Ectodermal cell (in vitro differentiated cells): ENCODE measurements at regions not wholly inside any gene's neighbourhood (a gene's known extent, or its start where the extent isn't known, plus 50 kb on each side); places are given as distances from the start of the nearest gene placed in this dataset.

Experiments
- H3K27ac ChIP-seq: 2 replicates; pipeline ENCODE4 v1.7.0; 2013; ENCODE audit warnings: mild to moderate bottlenecking, low read depth, low read length; ENCODE audit not compliant: insufficient read depth, poor library complexity, severe bottlenecking
- H3K27me3 ChIP-seq: 2 replicates; pipeline ENCODE4 v1.7.0; 2013; ENCODE audit warnings: mild to moderate bottlenecking, low read length; ENCODE audit not compliant: insufficient read depth, control insufficient read depth, poor library complexity, severe bottlenecking
- H3K36me3 ChIP-seq: one replicate; pipeline ENCODE4 v1.7.0; 2013; ENCODE audit warnings: low read length; ENCODE audit not compliant: control insufficient read depth, insufficient read depth
- H3K4me1 ChIP-seq: one replicate; pipeline ENCODE4 v1.7.0; 2013; ENCODE audit warnings: low read length; ENCODE audit not compliant: control insufficient read depth, insufficient read depth
- H3K4me3 ChIP-seq: 2 replicates; pipeline ENCODE4 v1.7.0; 2013; ENCODE audit warnings: low read depth, low read length, control low read depth; ENCODE audit not compliant: insufficient read depth
- H3K9me3 ChIP-seq: 2 replicates; pipeline ENCODE4 v1.7.0; 2013; ENCODE audit warnings: mild to moderate bottlenecking, low read length, moderate library complexity; ENCODE audit not compliant: control insufficient read depth
- WGBS, 2 experiments: methylation state at CpG; one replicate each; pipeline ENCODE4 v1.1.7; 2013; ENCODE audit warnings: missing lambda C conversion rate in 2 of 2; 5-methylcytosine and 5-hydroxymethylcytosine counted together

DNA sequence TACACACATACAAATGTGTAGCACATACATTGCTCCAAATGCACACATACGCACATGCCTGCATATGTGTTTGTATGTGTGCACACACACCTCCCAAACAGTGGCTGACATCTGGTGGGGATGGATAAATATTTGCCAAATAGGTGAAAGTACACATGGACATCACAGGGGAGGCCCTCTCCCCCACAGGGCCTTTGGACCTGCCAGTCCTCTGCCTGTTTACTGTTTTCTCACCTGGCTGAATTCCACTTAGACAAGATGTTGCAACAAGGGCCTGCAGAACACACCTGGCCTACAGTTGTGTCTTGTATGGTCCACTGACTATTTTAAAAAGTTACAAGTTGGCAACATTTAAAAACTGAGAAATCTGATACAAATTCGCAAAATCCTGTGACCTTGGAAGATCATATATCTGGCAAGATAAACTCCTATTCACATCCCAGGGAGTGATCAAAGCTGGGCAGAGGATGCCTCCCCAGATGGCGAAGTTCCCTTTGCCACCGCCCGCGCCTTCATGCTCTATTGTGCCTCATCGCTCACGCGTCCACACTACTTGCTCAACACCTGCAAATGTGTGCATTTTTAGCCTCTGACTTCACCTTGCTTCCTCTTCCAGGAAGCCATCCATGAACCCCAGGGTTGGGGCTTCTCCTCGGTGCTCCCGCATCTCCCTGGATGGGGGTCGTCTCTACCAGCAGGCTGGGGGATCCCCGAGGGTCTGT lies 118.4 kb upstream of the FZD10 start:
- H3K27ac ChIP-seq: no peak overlapping the region
- H3K36me3 ChIP-seq: no peaks in the 10 kb centered on the region
- peaks cover 84% of the 10 kb centered on the region for H3K27me3 ChIP-seq
- no peak overlapping the region for H3K4me3 ChIP-seq
- peaks cover 18% of the 10 kb centered on the region for H3K4me1 ChIP-seq
- no peaks in the 10 kb centered on the region for H3K9me3 ChIP-seq
- 34% methylated on average over 12 to 13 of the region's 13 CpGs for WGBS, 2 experiments

DNA sequence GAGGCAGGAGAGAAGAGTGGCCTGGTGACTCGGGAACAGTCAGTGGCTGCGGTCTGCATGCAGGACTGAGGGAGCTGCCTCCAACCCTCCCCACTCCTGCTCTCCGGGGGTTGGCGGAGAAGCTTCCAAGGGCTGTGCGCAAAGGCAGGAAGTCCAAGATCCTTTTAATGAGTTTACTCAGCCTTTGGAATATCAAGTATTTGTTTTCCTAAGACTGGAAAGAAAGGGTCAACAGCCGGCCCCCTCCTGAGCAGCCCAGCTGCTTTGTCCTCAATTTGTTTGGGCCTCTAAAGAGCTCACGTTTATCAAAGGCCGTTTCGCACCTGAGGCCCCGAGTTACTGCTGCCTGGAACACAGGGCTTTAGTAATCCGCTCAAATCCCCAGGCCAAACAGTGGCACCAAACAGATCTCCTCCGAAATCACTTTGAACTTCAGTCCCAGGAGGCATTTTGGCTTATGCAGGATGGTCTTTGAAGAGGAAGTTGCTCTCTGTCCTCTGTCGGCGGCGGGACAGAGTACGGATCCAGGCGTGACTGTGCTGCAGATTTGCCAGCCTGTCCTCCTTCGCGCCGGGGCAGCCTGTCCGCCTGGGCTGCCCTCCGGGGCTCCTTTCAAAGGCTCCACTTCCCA lies 117.2 kb upstream of the FZD10 start:
- Histone ChIP-seq H3K9me3 (no peaks in the 10 kb centered on the region), H3K36me3 (no peaks in the 10 kb centered on the region), H3K4me3 (no peak overlapping the region), H3K27ac (no peak overlapping the region), H3K4me1 (peaks cover 18% of the 10 kb centered on the region), H3K27me3 (peaks cover 83% of the 10 kb centered on the region)
- 1 to 2% methylated on average over 22 of the region's 22 CpGs for WGBS, 2 experiments

DNA sequence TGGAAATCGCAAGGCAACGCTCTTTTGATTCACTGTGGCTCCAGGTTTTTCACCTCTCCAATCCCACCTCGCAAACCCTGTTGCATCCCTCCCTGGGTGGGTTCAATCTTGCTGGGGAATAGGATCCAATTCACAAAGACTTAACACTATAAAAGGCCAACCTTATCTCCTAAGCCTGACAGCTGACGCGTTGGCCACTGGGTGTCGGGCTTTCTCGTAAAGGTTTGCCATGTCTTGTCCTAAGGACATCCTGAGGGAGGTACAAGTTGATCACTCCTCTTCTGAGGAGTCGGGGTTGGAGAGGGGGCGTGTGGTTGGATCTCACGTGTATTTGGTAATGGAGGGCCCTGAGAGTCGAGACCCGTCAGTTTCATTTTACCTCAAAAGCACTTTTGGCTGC lies 112.6 kb upstream of the FZD10 start:
- no peak overlapping the region for H3K27ac ChIP-seq
- H3K4me3 ChIP-seq: no peak overlapping the region
- WGBS, 2 experiments: 69 to 72% methylated on average over 12 of the region's 12 CpGs
- H3K9me3 ChIP-seq: no peaks in the 10 kb centered on the region
- H3K4me1 ChIP-seq: peaks cover 21% of the 10 kb centered on the region
- H3K27me3 ChIP-seq: peaks cover 63% of the 10 kb centered on the region
- H3K36me3 ChIP-seq: no peaks in the 10 kb centered on the region

DNA sequence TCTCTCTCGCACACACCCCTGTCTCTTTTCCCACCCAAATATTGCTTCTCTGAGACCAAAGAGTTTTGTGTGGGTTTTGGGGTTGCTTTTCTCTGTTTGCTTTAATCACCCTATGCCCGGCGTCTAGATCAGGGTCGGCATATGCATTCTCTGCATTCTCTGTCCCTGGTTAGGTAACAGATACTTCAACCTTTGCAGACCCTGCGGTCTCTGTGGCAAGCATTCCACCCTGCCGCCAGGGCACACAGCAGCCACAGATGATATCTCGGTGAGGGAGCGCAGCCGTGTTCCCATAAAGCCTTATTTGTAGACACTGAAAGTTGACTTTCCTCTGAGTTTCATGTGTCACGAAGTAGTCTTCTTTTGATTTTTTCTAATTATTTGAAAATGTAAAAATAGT lies 110.4 kb upstream of the FZD10 start:
- H3K9me3 ChIP-seq: no peaks in the 10 kb centered on the region
- H3K36me3 ChIP-seq: no peaks in the 10 kb centered on the region
- 80 to 82% methylated on average over 9 to 10 of the region's 10 CpGs for WGBS, 2 experiments
- H3K4me1 ChIP-seq: peaks cover 6% of the 10 kb centered on the region
- peaks cover 40% of the 10 kb centered on the region for H3K27me3 ChIP-seq
- no peak overlapping the region for H3K27ac ChIP-seq
- no peak overlapping the region for H3K4me3 ChIP-seq

DNA sequence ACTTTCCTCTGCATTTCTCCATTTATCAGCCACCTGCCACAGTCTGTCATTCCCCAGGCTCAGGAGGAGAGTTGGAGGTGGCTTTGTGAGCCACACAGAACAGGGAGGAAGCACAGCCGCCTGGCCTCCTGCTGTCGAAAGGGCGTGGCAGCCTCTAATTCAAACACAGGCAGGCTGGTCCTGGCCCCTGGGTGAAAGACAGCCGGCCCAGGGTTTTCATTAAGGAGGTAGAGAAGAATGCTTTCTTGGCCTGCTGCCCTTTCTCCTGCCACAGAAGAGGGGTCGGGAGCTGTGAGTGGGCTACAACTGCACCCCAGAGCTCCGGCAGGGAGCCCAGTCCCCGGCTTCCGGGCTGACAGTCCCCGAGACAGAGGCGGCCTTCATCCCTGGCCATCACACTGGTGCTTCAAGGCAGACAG lies 108.6 kb upstream of the FZD10 start:
- no peak overlapping the region for H3K4me3 ChIP-seq
- 14 to 17% methylated on average over 10 of the region's 10 CpGs for WGBS, 2 experiments
- H3K4me1 ChIP-seq: peaks cover 6% of the 10 kb centered on the region
- peaks cover 29% of the 10 kb centered on the region for H3K27me3 ChIP-seq
- no peak overlapping the region for H3K27ac ChIP-seq
- H3K9me3 ChIP-seq: no peaks in the 10 kb centered on the region
- H3K36me3 ChIP-seq: no peaks in the 10 kb centered on the region

DNA sequence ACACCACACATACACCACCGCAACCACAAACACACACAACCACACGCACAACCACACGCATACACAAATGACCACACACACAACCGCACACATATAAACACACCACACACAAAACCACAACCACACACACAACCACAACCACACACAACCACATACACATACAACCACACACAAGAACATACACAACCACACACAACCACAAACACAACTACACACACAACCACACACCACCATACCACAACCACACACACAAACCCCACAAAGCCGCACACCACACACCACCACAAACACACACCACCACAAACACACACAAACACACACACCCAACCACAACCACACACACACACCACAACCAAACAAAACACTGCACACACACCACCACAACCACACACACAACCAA lies 107.5 kb upstream of the FZD10 start:
- H3K4me3 ChIP-seq: no peak overlapping the region
- peaks cover 26% of the 10 kb centered on the region for H3K27me3 ChIP-seq
- H3K4me1 ChIP-seq: peaks cover 6% of the 10 kb centered on the region
- no peak overlapping the region for H3K27ac ChIP-seq
- no peaks in the 10 kb centered on the region for H3K9me3 ChIP-seq
- no peaks in the 10 kb centered on the region for H3K36me3 ChIP-seq
- 92 to 93% methylated on average over 5 of the region's 5 CpGs for WGBS, 2 experiments

DNA sequence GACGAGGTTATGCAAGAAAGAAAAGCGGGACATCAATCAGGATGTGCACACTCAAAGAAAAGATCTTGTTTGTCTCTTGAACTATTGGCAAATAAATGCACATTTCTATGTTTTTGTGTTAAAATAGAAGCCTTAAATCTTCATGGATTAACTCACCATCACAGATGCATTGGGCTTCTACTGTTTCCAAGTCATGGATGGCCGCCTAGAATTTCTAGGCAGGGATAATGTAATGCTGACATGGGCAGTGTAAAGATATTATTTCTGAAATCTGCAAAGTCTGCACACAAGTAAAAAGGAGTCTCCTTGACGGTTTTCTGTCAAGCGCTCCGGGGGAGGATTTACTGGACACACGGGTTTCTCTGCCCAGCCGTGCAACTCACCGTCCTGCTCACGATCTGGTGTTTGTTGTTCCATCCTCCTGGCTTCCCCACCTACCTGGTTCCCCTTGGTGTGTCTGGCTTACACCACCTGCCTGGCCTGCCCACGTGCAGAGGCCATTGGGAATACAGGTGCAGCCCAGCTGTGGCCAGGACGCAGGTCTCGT lies 103.3 kb upstream of the FZD10 start:
- 87 to 88% methylated on average over 13 of the region's 13 CpGs for WGBS, 2 experiments
- Histone ChIP-seq H3K4me3 (no peak overlapping the region), H3K9me3 (no peaks in the 10 kb centered on the region), H3K4me1 (no peaks in the 10 kb centered on the region), H3K27ac (no peak overlapping the region), H3K36me3 (no peaks in the 10 kb centered on the region), H3K27me3 (no peaks in the 10 kb centered on the region)

DNA sequence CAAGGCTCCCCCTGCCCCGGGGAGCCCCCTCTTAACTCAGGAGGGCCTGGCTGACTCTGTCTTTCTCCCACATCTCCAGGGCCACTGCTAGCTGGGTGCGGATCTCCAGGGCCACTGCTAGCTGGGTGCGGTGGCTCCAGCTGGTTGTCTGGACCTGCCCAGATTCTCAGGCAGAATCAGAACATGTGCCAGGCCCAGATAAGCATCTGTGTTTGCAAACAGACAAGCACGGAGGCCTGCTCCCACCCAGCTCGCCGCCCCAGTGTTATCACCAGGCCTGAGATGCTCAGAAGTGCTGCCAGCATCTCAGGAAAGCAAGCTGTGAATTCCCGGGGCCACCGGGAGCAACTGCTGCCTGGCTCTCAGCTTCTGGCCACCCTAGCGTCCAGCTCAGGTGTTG lies 98.4 kb upstream of the FZD10 start:
- Histone ChIP-seq H3K4me1 (no peaks in the 10 kb centered on the region), H3K36me3 (no peaks in the 10 kb centered on the region), H3K4me3 (no peak overlapping the region), H3K27ac (no peak overlapping the region), H3K9me3 (no peaks in the 10 kb centered on the region), H3K27me3 (no peaks in the 10 kb centered on the region)
- 93 to 95% methylated on average over 9 of the region's 9 CpGs for WGBS, 2 experiments

DNA sequence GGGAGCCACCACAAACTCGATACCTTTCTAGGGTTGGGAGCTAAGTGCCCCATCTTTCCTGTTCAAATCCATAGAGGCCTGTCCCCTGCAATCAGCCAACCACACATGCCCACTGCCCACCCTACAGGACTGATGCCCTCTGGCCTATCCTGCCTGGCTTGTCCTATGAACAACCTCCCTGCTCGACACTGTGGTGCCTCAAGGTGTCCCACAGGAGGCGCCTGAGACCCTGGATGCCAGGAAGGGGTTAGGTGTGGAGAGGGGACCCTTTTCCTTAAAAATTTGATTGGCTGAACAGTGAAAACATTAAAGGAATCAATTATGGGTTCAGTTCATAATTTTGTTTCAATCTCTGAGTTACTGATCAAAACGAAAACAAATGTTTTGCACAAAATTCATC lies 97.3 kb upstream of the FZD10 start:
- 61 to 65% methylated on average over 4 of the region's 4 CpGs for WGBS, 2 experiments
- Histone ChIP-seq H3K36me3 (no peaks in the 10 kb centered on the region), H3K27me3 (no peaks in the 10 kb centered on the region), H3K4me1 (no peaks in the 10 kb centered on the region), H3K9me3 (no peaks in the 10 kb centered on the region), H3K4me3 (no peak overlapping the region), H3K27ac (no peak overlapping the region)

DNA sequence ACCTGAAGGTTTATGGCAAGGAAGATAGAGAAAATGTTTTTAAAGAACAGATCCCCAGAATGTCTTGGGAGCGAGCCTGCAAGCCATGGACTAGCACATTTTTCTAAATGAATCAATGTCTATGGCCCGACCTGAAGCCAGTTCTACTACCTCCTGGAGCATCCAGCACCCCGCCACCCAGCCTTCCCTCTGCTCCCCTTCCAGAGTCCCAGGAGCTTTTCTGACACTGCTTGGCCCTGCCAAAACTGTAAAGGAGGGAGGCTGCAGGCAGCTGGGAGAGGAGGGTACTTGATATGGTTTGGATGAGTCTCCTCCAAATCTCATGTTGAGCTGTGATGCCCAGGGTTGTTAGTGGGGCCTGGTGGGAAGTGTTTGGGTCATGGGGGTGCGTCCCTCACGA lies 95.5 kb upstream of the FZD10 start:
- H3K27me3 ChIP-seq: no peaks in the 10 kb centered on the region
- 90 to 94% methylated on average over 5 of the region's 5 CpGs for WGBS, 2 experiments

More for the DNA sequence above, 95.5 kb upstream of the FZD10 start:
- Histone ChIP-seq H3K4me1 (no peaks in the 10 kb centered on the region), H3K4me3 (no peak overlapping the region), H3K9me3 (no peaks in the 10 kb centered on the region), H3K27ac (no peak overlapping the region), H3K36me3 (no peaks in the 10 kb centered on the region)
